Thyroid gland (tissue), 4 donors: ENCODE measurements at regions not wholly inside any gene's neighbourhood (a gene's known extent, or its start where the extent isn't known, plus 50 kb on each side); places are given as distances from the start of the nearest gene placed in this dataset.

Experiments
- DNase-seq, 2 donors: peaks; one replicate each; pipeline ENCODE4 v3.0.0-alpha.2; 2019
- H3K27ac ChIP-seq, 3 donors: fragments of 200-600 bp; sonication (generic); 1 replicate in 2 of 3; 2 replicates in 1 of 3; pipeline ENCODE4 v1.5.1; 2016 to 2019; ENCODE audit warnings: mild to moderate bottlenecking in 1 of 3, moderate library complexity in 1 of 3
- H3K27me3 ChIP-seq: fragments of 200-600 bp; sonication (generic); one replicate; pipeline ENCODE4 v1.5.1; 2019
- H3K36me3 ChIP-seq, 2 donors: fragments of 200-600 bp; sonication (generic); one replicate each; pipeline ENCODE4 v1.5.1; 2016 to 2019
- H3K4me1 ChIP-seq, 2 donors: fragments of 200-600 bp; sonication (generic); one replicate each; pipeline ENCODE4 v1.5.1; 2017 to 2019
- H3K4me3 ChIP-seq, 3 donors: fragments of 200-600 bp; sonication (generic); replicated peaks in 1 of 3; 1 replicate in 2 of 3; 2 replicates in 1 of 3; pipeline ENCODE4 v1.5.1; 2016; ENCODE audit warnings: mild to moderate bottlenecking in 1 of 3
- H3K9me3 ChIP-seq: fragments of 200-600 bp; sonication (generic); one replicate; pipeline ENCODE4 v1.5.1; 2017
- CTCF ChIP-seq, 6 experiments: fragments of 200-600 bp in 3 of 6; fragments of 450-650 bp in 3 of 6; sonication (generic) in 3 of 6; IDR thresholded peaks; one replicate each; pipeline ENCODE4 v1.5.1; 2016 to 2019; ENCODE audit warnings: antibody characterized with exemption in 6 of 6, mild to moderate bottlenecking in 2 of 6, inconsistent platforms in 1 of 6, moderate library complexity in 1 of 6
- POLR2A ChIP-seq, 2 donors: fragments of 450-650 bp; IDR thresholded peaks; one replicate each; pipeline ENCODE4 v1.6.1; 2017; ENCODE audit warnings: antibody characterized with exemption in 2 of 2, mild to moderate bottlenecking in 2 of 2, moderate library complexity in 1 of 2
- WGBS, 2 donors: methylation state at CpG; one replicate each; pipeline ENCODE4 v1.1.5; 2017; 5-methylcytosine and 5-hydroxymethylcytosine counted together
- intact Hi-C: fragments of 100-400 bp; cut with DNase I; formaldehyde crosslinking; loops from one replicate; pipeline ENCODE4 v1.15.1; 2023

DNA sequence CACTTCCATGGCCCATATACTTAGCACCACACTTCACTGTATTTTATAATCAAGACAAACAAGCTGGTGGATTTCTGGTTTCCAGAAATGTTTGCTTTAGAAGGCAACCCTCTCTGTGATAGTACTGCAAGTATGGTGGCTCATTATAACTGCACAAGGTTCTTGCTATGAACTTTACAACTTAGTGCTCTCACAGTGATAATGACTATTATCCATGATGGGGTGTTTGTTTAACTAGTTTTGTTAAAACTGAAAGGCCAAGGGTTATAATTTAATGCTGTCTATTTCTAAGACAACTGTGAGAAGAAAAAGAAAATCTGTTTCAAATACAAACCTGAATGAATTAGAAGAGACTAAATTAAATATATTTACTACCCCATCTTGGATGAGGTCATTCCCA lies 903.2 kb downstream of the ADGRL2 start:
- no peaks in the 10 kb centered on the region for H3K36me3 ChIP-seq
- H3K4me1 ChIP-seq: no peaks in the 10 kb centered on the region
- H3K9me3 ChIP-seq: no peaks in the 10 kb centered on the region
- intact Hi-C loops: no loop called here
- no peak for TF ChIP-seq POLR2A (IDR thresholded peaks at IDR 0.05)
- TF ChIP-seq CTCF (IDR thresholded peaks at IDR 0.05): no peak
- no peak overlapping the region for H3K4me3 ChIP-seq
- H3K27me3 ChIP-seq: no peaks in the 10 kb centered on the region
- DNase-seq: no peak
- H3K27ac ChIP-seq: no peak overlapping the region

- Histone ChIP-seq H3K27ac (no peak overlapping the region), H3K36me3 (no peaks in the 10 kb centered on the region), H3K27me3 (no peaks in the 10 kb centered on the region), H3K4me3 (no peak overlapping the region), H3K4me1 (no peaks in the 10 kb centered on the region), H3K9me3 (no peaks in the 10 kb centered on the region)
- 82 to 89% methylated on average over 5 of the region's 5 CpGs for WGBS, 2 donors
- no peak for TF ChIP-seq CTCF (IDR thresholded peaks at IDR 0.05)
- no peak for TF ChIP-seq POLR2A (IDR thresholded peaks at IDR 0.05)
- intact Hi-C loops: no loop called here
- DNase-seq: no peak
These were observed 899.7 kb downstream of the ADGRL2 start for GRCh38 chr1:82700476-82700875.

DNA sequence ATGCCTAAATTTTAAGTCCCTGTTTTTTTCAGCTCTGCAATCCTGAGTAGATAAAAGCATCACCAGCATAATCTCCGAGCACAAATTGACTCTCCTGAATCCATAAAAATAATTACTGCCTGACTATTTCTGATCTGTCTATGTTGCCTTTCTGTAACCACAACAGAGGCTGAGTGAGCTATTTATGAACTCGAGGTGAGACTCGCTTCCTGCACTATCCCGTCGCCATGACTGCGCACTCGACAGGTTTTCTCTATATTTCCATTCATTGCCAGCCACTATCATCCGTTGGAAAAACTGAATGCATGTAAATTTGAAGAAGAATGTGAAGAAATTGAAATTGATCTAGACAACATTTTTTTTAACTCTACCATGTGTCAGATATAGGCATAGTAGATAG lies 897.2 kb downstream of the ADGRL2 start:
- H3K4me1 ChIP-seq: no peaks in the 10 kb centered on the region
- no peak for DNase-seq
- 86 to 87% methylated on average over 8 of the region's 8 CpGs for WGBS, 2 donors
- intact Hi-C loops: no loop called here
- H3K36me3 ChIP-seq: no peaks in the 10 kb centered on the region
- TF ChIP-seq POLR2A (IDR thresholded peaks at IDR 0.05) (no peak), CTCF (IDR thresholded peaks at IDR 0.05) (no peak)
- no peak overlapping the region for H3K4me3 ChIP-seq
- H3K27ac ChIP-seq: no peak overlapping the region
- H3K9me3 ChIP-seq: no peaks in the 10 kb centered on the region
- no peaks in the 10 kb centered on the region for H3K27me3 ChIP-seq

DNA sequence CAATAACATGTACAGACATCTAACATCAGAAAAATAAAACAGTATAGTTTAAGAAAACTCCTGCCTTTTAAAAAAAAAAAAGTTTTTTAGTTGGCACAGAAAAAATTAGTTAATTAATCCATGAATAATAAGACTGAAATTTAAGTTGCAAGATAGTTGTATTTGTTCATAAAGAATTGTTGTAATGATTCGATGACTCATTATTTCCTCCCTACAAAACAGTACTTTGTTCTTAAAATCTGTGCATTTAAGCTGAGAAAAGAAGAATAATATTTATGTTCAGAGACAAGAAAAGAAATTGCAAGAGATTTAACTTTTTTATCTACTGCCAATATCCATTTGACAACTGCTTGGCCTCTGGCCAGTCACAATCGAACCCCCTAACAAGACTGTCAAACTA lies 894.7 kb downstream of the ADGRL2 start:
- DNase-seq: no peak
- H3K4me3 ChIP-seq: no peak overlapping the region
- no peaks in the 10 kb centered on the region for H3K27me3 ChIP-seq
- no peak overlapping the region for H3K27ac ChIP-seq
- no peaks in the 10 kb centered on the region for H3K36me3 ChIP-seq
- TF ChIP-seq CTCF (IDR thresholded peaks at IDR 0.05) (no peak), POLR2A (IDR thresholded peaks at IDR 0.05) (no peak)
- no peaks in the 10 kb centered on the region for H3K9me3 ChIP-seq
- WGBS, 2 donors: 54 to 71% methylated on average over 2 of the region's 2 CpGs
- H3K4me1 ChIP-seq: no peaks in the 10 kb centered on the region
- intact Hi-C loops: no loop called here

GRCh38 chr1:82690411-82690810 lies 889.7 kb downstream of the ADGRL2 start:
- Histone ChIP-seq H3K27ac (no peak overlapping the region), H3K9me3 (no peaks in the 10 kb centered on the region), H3K4me3 (no peak overlapping the region), H3K36me3 (no peaks in the 10 kb centered on the region), H3K4me1 (no peaks in the 10 kb centered on the region), H3K27me3 (no peaks in the 10 kb centered on the region)
- intact Hi-C loops: no loop called here
- DNase-seq: no peak
- 73 to 77% methylated on average over 1 of the region's 1 CpG for WGBS, 2 donors
- no peak for TF ChIP-seq POLR2A (IDR thresholded peaks at IDR 0.05)
- no peak for TF ChIP-seq CTCF (IDR thresholded peaks at IDR 0.05)
